IPS DF 4.7 (cell line): ENCODE measurements at regions not wholly inside any gene's neighbourhood (a gene's known extent, or its start where the extent isn't known, plus 50 kb on each side); places are given as distances from the start of the nearest gene placed in this dataset.

ENCODE experiments used
- DNase-seq: peaks from one replicate; pipeline ENCODE4 v3.0.0-alpha.2; 2013; ENCODE audit warnings: low spot score; ENCODE audit errors: extremely low read depth

- peak; percentile 33 for DNase-seq
These were observed 254.7 kb downstream of the IPO8 start for GRCh38 chr12:30440826-30441602.

- no peak for DNase-seq
These were observed 256.5 kb downstream of the IPO8 start for GRCh38 chr12:30439201-30439600.

- DNase-seq, result no peak
These were observed 257.0 kb downstream of the IPO8 start for GRCh38 chr12:30438601-30439041.

- no peak for DNase-seq
These were observed 258.1 kb downstream of the IPO8 start for GRCh38 chr12:30437616-30438015.

- DNase-seq, result no peak
These were observed 258.6 kb downstream of the IPO8 start for GRCh38 chr12:30437044-30437443.

- no peak for DNase-seq
These were observed 267.6 kb downstream of the IPO8 start for GRCh38 chr12:30428098-30428497.

GRCh38 chr12:30427555-30427954, 268.1 kb downstream of the IPO8 start:
- DNase-seq, result no peak

GRCh38 chr12:30425445-30425844, 270.2 kb downstream of the IPO8 start:
- DNase-seq, result no peak

- no peak for DNase-seq
These were observed 272.3 kb downstream of the IPO8 start for GRCh38 chr12:30423330-30423729.

- no peak for DNase-seq
These were observed 272.8 kb downstream of the IPO8 start for GRCh38 chr12:30422844-30423243.

- no peak for DNase-seq
These were observed 275.1 kb downstream of the IPO8 start for GRCh38 chr12:30420561-30420960.

- no peak for DNase-seq
These were observed 277.9 kb downstream of the IPO8 start for GRCh38 chr12:30417697-30418231.

GRCh38 chr12:30416631-30417030, 279.0 kb downstream of the IPO8 start:
- DNase-seq, result no peak

GRCh38 chr12:30415777-30416176, 279.9 kb downstream of the IPO8 start:
- DNase-seq, result no peak

- no peak for DNase-seq
These were observed 281.2 kb downstream of the IPO8 start for GRCh38 chr12:30414507-30414906.

- DNase-seq, result no peak
These were observed 295.3 kb downstream of the IPO8 start for GRCh38 chr12:30400349-30400748.

GRCh38 chr12:30399859-30400258, 295.8 kb downstream of the IPO8 start:
- DNase-seq, result no peak

- DNase-seq, result no peak
These were observed 299.1 kb downstream of the IPO8 start for GRCh38 chr12:30396576-30396975.

GRCh38 chr12:30395190-30395589, 300.5 kb downstream of the IPO8 start:
- no peak for DNase-seq

GRCh38 chr12:30391766-30392366, 303.8 kb downstream of the IPO8 start:
- no peak for DNase-seq

GRCh38 chr12:30385706-30386105, 310.0 kb downstream of the IPO8 start:
- no peak for DNase-seq

- no peak for DNase-seq
These were observed 310.7 kb downstream of the IPO8 start for GRCh38 chr12:30384976-30385375.

- DNase-seq, result no peak
These were observed 317.4 kb downstream of the IPO8 start for GRCh38 chr12:30378307-30378706.
